GM12865 (cell line): ENCODE measurements at regions not wholly inside any gene's neighbourhood (a gene's known extent, or its start where the extent isn't known, plus 50 kb on each side); places are given as distances from the start of the nearest gene placed in this dataset.

Source experiments
- DNase-seq: peaks from one replicate; pipeline ENCODE4 v3.0.0; 2010; ENCODE audit warnings: low read depth
- H3K4me3 ChIP-seq: 2 replicates; pipeline ENCODE4 v1.5.1; 2011; ENCODE audit warnings: mild to moderate bottlenecking, low read depth, low read length, control low read depth
- CTCF ChIP-seq: IDR thresholded peaks from 2 replicates; pipeline ENCODE4 v1.5.1; 2011; ENCODE audit warnings: low read length, control low read depth, low read depth, inconsistent platforms; ENCODE audit not compliant: insufficient read depth; ENCODE audit errors: missing control alignments

- DNase-seq: no peak
- no peak overlapping the region for H3K4me3 ChIP-seq
- TF ChIP-seq CTCF: no peak
These were observed 934.7 kb downstream of the PLA2G4A start for GRCh38 chr1:187763465-187763864.

DNA sequence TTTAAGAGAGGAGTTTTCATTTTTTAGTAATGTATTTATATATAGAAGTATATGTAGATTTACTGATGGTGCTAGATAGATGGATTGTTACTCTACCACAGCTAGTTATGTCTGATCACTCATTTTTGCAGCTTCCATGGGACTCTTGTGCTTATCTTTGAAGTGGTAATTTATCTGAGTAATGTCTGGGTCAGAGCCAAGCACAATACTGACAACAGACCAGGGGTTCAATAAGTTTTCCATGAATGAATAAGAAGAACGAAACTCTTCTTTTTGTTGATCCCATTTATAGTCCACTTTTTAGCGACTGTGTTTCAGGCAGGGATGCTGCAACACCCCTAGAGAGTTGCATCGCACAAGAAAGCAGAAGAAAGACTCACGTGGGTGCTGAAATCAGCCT is 935.2 kb downstream of the PLA2G4A start:
- TF ChIP-seq CTCF: no peak
- no peak for DNase-seq
- H3K4me3 ChIP-seq: no peak overlapping the region

DNA sequence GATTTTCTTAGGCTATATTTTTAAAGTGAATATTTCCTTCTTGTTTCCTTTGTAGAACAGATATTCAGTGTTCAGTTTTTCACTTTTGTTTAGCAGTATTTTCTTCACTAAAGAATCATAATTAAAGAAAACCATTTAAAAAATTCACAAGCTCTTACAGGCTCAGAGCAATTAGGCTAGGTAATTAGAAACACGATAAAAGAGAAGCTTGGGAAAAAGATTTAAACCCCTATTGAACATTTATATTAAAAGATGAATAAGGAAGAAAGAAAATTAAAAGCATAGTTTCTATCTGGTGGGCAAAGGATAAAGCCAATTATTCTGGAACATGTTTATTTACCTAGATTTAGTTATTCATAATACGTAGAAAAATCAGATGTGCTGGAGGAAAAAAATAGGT is 942.6 kb downstream of the PLA2G4A start:
- no peak for DNase-seq
- no peak for TF ChIP-seq CTCF
- no peak overlapping the region for H3K4me3 ChIP-seq

DNA sequence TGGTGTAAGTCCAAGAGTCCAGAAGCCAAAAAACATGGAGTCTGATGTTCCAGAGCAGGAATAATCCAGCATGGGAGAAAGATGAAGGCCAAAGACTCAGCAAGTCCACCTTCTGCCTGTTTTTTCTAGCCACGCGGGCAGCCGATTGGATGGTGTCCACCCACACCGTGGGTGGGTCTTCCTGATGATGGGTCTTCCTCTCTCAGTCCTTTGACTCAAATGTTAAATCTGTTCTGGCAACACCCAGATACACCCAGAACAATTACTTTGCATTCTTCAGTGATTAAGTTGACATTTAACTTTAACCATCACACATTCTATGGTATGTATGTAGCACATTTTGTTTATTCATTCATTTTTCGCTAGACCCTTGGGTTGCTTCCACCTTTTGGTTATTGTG is 944.4 kb downstream of the PLA2G4A start:
- DNase-seq: no peak
- no peak for TF ChIP-seq CTCF
- H3K4me3 ChIP-seq: no peak overlapping the region

DNA sequence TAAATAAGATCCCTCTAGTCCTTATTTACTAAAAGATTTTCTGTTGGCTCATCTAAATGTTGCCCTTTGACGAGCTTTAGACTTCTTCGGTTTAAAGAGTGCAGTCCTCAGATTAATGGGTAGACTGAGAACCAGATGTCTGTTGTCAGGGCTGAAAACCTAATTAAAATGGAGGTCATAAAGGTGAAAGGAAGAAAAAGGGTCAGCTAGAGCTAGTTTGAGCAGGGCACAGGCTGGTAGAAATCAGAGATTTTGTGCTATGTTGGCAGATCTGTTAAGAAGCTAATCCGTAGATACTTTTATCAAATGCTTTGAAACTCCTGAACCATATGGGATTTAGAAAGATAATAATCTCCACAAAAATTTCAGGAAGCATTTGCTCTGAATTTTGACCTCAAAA is 959.0 kb downstream of the PLA2G4A start:
- no peak overlapping the region for H3K4me3 ChIP-seq
- TF ChIP-seq CTCF: no peak
- no peak for DNase-seq

GRCh38 chr1:187788718-187789117 is 960.0 kb downstream of the PLA2G4A start:
- TF ChIP-seq CTCF: no peak
- no peak for DNase-seq
- H3K4me3 ChIP-seq: no peak overlapping the region

- no peak overlapping the region for H3K4me3 ChIP-seq
- no peak for TF ChIP-seq CTCF
- no peak for DNase-seq
These were observed 962.0 kb downstream of the PLA2G4A start for GRCh38 chr1:187790724-187791123.
